K562 (cell line): ENCODE measurements at regions not wholly inside any gene's neighbourhood (a gene's known extent, or its start where the extent isn't known, plus 50 kb on each side); places are given as distances from the start of the nearest gene placed in this dataset.
A peak's percentile ranks its signal among the peaks of the same experiment; 100 is the strongest.

Experiments
- POLR3A ChIP-seq: IDR thresholded peaks from 2 replicates; pipeline ENCODE4 v1.6.1; 2011; ENCODE audit warnings: borderline replicate concordance, mild to moderate bottlenecking, moderate library complexity; ENCODE audit not compliant: insufficient read length, insufficient read depth; ENCODE audit errors: extremely low read depth
- RBM17 ChIP-seq: fragments of 200-400 bp; formaldehyde crosslinking; IDR thresholded peaks from 2 replicates; pipeline ENCODE4 v1.6.1; 2017; ENCODE audit warnings: low read depth, mild to moderate bottlenecking, low read length, borderline replicate concordance
- SRSF7 ChIP-seq: fragments of 200-400 bp; formaldehyde crosslinking; optimal IDR thresholded peaks from 2 replicates; pipeline ENCODE3; 2017; ENCODE audit warnings: mild to moderate bottlenecking, low read depth, low read length
- STAG1 ChIP-seq: sonication (generic); formaldehyde crosslinking; IDR thresholded peaks from 2 replicates; pipeline ENCODE4 v1.5.0; 2020; ENCODE audit warnings: missing genetic modification reagents, borderline replicate concordance
- ZNF707 ChIP-seq: fragments of 250-450 bp; sonication (Bioruptor Pico); conservative IDR thresholded peaks from 2 replicates; pipeline ENCODE4 v1.8.0; 2022; ENCODE audit warnings: inconsistent platforms, mild to moderate bottlenecking, moderate library complexity
- TF ChIP-seq, protein P1 (sequence below): sonication (generic); formaldehyde crosslinking; IDR thresholded peaks from 2 replicates; pipeline ENCODE4 v1.8.0; 2022; ENCODE audit warnings: mild to moderate bottlenecking, missing genetic modification reagents
- TF ChIP-seq, protein P2 (sequence below): fragments of 150-350 bp; IDR thresholded peaks from 2 replicates; pipeline ENCODE4 v1.6.1; 2014; ENCODE audit warnings: low read depth, mild to moderate bottlenecking, low read length, borderline replicate concordance
- TF ChIP-seq, protein P3 (sequence below): fragments of 250-450 bp; sonication (Bioruptor Pico); IDR thresholded peaks from 2 replicates; pipeline ENCODE4 v1.5.0; 2022; ENCODE audit warnings: mild to moderate bottlenecking
- TF ChIP-seq, protein P4 (sequence below): sonication (generic); formaldehyde crosslinking; IDR thresholded peaks from 2 replicates; pipeline ENCODE4 v1.9.0; 2022; ENCODE audit warnings: mild to moderate bottlenecking, missing genetic modification reagents
- TF ChIP-seq, protein P5 (sequence below): fragments of 200-800 bp; sonication (Bioruptor generic); IDR thresholded peaks from 2 replicates; pipeline ENCODE4 v1.6.1; 2017; ENCODE audit warnings: missing genetic modification characterization, missing compliant biosample characterization
- TF ChIP-seq, protein P6 (sequence below): IDR thresholded peaks from 2 replicates; pipeline ENCODE4 v1.6.1; 2012; ENCODE audit warnings: low read depth, low read length, improper control_type of control experiment, borderline replicate concordance

DNA sequence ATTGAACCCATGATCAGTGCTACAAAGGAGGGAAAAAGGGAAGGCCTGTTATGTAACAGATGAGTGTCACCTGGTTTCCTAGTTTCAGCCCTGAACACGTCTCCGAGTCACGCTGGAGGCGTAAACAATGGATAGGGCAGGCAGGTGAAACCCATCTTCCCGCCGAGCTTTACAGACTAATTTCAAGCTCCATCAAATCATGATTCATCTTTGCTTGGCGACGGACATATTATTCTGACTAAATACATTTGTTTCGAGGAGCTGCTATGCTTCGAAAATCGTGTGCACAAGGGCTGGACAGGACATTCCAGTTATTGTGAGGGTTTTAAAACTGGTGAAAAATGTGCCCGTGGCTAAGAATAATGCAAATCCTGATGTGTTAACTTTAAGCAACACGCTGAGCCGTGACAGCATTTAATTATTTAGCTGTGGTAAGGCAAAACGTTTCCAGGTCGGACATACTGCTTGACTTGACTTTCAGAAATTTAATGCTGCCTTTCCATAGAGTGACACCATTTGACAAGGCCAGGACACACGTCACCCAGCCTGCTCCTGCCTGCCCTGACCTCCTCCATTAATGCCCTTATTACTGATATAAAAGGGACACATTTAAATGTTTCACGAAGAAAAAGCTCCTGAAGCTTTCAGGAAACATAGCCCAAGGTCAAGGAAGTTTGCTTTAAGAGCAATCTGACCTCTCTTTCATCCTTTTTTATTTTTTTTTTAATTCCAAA is 1203.5 kb upstream of the TMEM132C start (continued):
- TF ChIP-seq, protein P1, sequence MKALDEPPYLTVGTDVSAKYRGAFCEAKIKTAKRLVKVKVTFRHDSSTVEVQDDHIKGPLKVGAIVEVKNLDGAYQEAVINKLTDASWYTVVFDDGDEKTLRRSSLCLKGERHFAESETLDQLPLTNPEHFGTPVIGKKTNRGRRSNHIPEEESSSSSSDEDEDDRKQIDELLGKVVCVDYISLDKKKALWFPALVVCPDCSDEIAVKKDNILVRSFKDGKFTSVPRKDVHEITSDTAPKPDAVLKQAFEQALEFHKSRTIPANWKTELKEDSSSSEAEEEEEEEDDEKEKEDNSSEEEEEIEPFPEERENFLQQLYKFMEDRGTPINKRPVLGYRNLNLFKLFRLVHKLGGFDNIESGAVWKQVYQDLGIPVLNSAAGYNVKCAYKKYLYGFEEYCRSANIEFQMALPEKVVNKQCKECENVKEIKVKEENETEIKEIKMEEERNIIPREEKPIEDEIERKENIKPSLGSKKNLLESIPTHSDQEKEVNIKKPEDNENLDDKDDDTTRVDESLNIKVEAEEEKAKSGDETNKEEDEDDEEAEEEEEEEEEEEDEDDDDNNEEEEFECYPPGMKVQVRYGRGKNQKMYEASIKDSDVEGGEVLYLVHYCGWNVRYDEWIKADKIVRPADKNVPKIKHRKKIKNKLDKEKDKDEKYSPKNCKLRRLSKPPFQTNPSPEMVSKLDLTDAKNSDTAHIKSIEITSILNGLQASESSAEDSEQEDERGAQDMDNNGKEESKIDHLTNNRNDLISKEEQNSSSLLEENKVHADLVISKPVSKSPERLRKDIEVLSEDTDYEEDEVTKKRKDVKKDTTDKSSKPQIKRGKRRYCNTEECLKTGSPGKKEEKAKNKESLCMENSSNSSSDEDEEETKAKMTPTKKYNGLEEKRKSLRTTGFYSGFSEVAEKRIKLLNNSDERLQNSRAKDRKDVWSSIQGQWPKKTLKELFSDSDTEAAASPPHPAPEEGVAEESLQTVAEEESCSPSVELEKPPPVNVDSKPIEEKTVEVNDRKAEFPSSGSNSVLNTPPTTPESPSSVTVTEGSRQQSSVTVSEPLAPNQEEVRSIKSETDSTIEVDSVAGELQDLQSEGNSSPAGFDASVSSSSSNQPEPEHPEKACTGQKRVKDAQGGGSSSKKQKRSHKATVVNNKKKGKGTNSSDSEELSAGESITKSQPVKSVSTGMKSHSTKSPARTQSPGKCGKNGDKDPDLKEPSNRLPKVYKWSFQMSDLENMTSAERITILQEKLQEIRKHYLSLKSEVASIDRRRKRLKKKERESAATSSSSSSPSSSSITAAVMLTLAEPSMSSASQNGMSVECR (CRISPR knock-in tag), result peak; percentile 25; the same call in 1 of the 2 replicates
- TF ChIP-seq, protein P2, sequence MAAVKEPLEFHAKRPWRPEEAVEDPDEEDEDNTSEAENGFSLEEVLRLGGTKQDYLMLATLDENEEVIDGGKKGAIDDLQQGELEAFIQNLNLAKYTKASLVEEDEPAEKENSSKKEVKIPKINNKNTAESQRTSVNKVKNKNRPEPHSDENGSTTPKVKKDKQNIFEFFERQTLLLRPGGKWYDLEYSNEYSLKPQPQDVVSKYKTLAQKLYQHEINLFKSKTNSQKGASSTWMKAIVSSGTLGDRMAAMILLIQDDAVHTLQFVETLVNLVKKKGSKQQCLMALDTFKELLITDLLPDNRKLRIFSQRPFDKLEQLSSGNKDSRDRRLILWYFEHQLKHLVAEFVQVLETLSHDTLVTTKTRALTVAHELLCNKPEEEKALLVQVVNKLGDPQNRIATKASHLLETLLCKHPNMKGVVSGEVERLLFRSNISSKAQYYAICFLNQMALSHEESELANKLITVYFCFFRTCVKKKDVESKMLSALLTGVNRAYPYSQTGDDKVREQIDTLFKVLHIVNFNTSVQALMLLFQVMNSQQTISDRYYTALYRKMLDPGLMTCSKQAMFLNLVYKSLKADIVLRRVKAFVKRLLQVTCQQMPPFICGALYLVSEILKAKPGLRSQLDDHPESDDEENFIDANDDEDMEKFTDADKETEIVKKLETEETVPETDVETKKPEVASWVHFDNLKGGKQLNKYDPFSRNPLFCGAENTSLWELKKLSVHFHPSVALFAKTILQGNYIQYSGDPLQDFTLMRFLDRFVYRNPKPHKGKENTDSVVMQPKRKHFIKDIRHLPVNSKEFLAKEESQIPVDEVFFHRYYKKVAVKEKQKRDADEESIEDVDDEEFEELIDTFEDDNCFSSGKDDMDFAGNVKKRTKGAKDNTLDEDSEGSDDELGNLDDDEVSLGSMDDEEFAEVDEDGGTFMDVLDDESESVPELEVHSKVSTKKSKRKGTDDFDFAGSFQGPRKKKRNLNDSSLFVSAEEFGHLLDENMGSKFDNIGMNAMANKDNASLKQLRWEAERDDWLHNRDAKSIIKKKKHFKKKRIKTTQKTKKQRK, result no peak
- TF ChIP-seq, protein P3, sequence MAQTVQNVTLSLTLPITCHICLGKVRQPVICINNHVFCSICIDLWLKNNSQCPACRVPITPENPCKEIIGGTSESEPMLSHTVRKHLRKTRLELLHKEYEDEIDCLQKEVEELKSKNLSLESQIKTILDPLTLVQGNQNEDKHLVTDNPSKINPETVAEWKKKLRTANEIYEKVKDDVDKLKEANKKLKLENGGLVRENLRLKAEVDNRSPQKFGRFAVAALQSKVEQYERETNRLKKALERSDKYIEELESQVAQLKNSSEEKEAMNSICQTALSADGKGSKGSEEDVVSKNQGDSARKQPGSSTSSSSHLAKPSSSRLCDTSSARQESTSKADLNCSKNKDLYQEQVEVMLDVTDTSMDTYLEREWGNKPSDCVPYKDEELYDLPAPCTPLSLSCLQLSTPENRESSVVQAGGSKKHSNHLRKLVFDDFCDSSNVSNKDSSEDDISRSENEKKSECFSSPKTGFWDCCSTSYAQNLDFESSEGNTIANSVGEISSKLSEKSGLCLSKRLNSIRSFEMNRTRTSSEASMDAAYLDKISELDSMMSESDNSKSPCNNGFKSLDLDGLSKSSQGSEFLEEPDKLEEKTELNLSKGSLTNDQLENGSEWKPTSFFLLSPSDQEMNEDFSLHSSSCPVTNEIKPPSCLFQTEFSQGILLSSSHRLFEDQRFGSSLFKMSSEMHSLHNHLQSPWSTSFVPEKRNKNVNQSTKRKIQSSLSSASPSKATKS, result no peak
- TF ChIP-seq SRSF7 (no peak), RBM17 (no peak), POLR3A (no peak), STAG1 (no peak), ZNF707 (no peak)
- TF ChIP-seq, protein P4, sequence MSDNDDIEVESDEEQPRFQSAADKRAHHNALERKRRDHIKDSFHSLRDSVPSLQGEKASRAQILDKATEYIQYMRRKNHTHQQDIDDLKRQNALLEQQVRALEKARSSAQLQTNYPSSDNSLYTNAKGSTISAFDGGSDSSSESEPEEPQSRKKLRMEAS (CRISPR knock-in tag), result no peak
- TF ChIP-seq, protein P5, sequence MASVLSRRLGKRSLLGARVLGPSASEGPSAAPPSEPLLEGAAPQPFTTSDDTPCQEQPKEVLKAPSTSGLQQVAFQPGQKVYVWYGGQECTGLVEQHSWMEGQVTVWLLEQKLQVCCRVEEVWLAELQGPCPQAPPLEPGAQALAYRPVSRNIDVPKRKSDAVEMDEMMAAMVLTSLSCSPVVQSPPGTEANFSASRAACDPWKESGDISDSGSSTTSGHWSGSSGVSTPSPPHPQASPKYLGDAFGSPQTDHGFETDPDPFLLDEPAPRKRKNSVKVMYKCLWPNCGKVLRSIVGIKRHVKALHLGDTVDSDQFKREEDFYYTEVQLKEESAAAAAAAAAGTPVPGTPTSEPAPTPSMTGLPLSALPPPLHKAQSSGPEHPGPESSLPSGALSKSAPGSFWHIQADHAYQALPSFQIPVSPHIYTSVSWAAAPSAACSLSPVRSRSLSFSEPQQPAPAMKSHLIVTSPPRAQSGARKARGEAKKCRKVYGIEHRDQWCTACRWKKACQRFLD (CRISPR knock-in tag), result peak; percentile 65; the same call in 1 of the 2 replicates
- TF ChIP-seq, protein P6, sequence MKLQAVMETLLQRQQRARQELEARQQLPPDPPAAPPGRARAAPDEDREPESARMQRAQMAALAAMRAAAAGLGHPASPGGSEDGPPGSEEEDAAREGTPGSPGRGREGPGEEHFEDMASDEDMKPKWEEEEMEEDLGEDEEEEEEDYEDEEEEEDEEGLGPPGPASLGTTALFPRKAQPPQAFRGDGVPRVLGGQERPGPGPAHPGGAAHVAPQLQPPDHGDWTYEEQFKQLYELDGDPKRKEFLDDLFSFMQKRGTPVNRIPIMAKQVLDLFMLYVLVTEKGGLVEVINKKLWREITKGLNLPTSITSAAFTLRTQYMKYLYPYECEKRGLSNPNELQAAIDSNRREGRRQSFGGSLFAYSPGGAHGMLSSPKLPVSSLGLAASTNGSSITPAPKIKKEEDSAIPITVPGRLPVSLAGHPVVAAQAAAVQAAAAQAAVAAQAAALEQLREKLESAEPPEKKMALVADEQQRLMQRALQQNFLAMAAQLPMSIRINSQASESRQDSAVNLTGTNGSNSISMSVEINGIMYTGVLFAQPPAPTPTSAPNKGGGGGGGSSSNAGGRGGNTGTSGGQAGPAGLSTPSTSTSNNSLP, result no peak
